GM18519 (cell line): ENCODE measurements at regions not wholly inside any gene's neighbourhood (a gene's known extent, or its start where the extent isn't known, plus 50 kb on each side); places are given as distances from the start of the nearest gene placed in this dataset.

ENCODE experiments used
- ATAC-seq: cut with Tn5 transposase; IDR thresholded peaks from one replicate; pipeline ENCODE4 v1.9.1; 2021; ENCODE audit warnings: mild to moderate bottlenecking, moderate library complexity; ENCODE audit not compliant: unreplicated experiment, low FRiP score

DNA sequence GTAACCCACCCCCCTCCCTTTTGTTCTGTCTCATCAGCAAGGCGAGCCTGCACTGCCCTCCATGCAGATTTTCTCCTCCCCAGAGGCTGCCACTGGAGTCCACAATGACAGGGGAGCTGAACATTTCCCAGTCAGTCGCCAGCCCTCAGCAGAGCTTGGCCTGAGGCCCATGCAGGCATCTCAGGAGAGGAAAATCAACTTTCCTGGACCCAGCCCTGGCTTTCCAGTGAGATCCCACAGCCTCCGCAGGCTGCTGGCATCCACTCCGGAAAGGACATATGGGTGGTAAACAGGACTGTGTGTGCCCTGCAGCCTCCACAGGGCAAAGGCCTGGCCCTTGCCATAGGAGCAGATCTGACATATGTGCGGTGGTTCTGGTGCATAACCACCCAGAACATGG, 253.8 kb downstream of the TNS1 start:
- ATAC-seq = no peak

DNA sequence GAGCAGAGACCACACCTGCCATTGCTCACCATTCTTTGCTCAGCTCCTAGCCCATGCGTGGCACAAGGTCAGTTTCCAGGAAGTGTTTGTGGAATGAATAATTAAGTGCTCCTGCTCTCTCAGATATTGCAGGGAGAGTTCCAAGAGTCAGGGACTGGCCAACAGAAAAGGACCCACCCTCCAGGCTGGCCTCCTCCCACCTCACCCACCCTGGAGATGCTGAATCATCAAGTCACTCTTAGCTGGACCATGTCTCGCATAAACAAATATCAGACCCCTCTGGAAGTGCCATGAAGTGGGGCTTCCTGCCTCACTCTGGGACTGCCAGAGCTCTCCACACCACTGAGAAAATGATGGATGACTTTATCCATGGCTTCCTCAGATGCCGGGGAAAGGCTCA, 256.0 kb downstream of the TNS1 start:
- no peak for ATAC-seq

DNA sequence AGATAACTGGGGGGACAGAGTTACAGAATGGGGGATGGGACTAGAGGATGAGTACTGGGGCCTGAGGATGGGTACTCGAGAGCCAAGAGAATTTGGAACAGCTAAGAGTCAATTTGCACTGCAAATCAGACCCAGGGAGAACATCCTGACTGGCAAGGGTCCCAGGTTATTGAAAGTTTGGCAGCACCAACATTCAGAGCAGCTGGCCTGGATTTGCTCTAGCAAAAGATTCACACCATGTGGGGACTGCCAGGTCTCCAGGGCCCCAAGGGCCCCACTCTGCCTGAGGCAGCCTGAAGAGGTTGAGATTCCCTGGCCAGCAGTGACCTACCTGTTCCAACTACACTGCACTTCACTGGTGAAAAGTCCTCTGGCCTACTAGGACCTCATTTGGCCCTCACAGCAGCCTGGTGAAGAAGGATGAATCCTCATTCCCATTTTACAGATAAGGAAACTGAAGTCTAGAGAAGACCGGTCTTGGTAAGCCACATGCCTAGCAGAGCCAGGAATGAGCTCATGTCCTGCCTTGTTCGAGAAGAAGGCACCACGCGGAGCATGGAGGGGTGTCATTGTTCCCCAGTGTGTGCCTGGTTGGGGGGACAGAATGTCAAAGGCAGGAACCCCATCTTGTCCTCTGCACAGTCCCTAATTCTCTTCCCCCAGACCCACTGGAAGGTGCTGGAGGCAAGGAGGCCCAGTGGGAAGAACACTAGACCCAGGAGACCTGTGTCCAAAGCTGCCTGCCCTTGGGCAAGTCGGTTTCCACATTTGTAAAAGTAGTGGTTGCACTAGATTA, 258.6 kb downstream of the TNS1 start:
- no peak for ATAC-seq

DNA sequence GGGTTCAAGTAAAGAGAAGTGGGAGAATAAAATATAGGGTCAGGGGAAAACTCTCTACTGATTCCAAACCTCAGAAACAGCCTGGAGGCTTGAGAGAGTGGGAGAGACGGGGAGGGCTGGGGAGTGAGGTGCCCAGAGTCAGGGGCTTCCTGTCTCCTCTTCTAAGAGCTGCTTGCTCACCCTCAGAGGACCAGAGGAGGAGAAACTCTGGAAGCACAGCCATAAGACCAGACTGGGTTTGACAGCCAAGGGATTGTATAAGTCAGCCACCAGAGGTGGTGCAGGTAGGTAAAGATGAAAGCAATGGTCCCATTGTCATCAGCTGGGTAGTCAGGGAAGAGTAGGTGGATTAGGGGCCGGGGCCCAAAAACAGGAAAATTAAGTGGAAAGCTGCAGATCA, 259.4 kb downstream of the TNS1 start:
- no peak for ATAC-seq

DNA sequence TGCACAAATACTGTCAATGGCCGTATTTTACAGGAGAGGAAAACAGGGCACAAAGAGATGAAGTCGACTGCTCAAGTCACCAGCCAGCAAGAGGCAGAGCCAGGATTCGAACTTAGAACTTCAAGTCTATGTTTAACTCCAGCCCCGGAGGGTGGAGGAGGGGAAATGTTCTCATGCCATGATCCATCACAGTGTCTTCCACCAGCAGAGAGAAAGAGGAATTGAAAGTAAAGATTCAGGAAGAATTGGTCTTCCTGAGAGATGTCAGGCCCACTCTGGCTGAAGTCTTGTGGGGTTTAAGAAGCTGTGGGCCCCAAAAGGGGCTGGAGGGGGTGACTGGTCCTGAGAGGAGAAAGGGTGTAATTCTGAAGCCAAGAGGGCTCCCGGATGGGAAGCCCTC, 260.0 kb downstream of the TNS1 start:
- no peak for ATAC-seq

DNA sequence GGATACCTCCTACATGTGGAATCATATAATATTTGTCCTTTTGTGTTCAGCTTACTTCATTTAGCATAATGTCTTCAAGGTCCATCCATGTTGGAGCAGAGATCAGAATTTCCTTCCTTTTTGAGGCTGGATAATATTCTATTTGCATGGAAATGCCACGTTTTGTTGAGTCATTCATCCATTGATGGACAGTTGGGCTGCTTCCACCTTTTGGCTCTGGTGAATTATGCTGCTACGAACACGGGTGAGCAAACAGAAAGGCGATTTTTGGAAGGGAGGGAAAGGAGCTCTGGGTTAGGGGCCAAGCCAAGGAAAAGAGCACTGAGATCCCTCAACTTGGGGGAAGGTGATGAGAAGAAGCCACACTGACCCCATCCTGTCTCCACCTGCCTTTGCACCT, 260.5 kb downstream of the TNS1 start:
- no peak for ATAC-seq

DNA sequence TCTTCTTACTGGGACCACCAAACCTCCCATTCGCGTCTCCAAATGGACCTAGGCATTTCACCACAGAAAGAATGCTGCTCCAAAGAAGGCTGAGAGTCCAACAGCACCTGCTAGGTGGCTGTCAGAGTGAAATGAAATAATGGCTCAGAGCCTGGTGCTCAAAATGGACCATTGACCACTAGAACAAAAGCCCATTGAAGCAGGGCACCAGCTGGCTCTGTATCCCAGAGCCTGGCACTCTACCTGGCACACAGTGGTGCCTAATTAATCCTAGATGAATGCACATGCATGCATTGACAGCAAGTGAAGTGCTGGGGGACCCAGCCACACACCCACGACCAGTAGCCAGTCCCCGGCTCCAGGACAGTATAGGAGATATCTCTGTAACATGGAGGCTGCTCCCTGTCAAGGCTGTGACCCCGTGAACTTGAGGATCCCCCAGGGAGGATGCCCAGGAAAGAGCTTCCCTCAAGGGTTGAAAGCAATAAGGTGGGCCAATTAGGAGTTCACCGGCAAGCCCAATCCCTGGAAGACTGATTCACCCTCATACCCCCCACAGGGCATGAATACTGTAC, 261.3 kb downstream of the TNS1 start:
- ATAC-seq = no peak

DNA sequence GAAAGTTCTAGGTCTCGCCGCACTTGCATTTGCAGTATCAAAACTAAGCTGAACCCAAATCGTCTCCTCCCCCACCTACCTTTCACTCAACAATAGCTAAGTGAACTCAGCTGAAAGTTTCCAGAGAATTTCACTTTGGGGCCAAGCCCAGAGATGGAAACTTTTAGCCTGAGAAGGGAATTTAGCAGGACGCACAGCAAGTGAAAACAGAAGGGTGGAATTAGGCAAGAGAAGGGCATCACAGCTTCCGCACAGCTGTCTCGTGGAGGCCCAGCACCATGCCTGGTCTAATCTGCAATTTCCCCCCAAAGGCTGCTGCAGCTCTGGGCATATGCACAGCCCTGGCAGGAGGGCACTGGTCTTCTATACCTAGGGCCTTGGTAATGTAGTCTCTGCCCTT, 262.0 kb downstream of the TNS1 start:
- ATAC-seq = no peak

DNA sequence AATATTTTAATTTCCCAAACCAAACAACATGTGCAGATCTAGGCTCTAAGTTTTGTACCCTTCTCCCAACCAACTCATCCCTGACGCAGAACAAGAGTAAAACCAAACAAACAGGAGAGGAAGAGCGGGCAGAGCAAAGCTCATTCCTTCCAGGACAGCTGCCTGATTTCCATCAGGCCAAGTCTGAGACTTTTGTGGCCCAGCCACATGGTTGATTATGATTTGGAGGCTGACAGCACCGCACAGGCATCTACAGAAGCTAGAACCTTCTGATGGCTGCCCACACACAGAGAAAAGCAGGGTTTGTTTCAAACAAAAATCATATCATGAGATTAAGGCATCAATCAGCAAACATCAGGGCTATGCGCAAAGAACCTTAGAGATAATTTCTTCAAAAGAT, 262.6 kb downstream of the TNS1 start:
- no peak for ATAC-seq

DNA sequence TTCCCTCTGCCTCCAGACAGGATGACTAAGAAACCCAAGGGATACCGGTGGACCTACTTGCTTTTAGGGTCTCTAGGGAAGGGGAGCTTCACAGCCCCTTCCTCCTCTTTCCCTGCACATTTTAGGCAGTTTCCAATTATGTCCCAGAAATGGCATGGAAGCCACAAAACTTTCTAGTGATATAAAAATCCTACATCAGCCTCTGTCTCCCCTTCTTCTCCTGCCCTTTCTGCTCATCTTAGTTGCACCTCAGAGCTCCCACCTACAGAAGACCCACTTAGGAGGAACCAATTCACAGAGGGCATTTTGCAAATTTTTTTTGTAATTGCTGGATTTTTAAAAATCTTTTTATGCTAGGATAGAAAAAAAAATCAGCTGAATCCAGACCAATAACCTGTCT, 263.1 kb downstream of the TNS1 start:
- no peak for ATAC-seq

DNA sequence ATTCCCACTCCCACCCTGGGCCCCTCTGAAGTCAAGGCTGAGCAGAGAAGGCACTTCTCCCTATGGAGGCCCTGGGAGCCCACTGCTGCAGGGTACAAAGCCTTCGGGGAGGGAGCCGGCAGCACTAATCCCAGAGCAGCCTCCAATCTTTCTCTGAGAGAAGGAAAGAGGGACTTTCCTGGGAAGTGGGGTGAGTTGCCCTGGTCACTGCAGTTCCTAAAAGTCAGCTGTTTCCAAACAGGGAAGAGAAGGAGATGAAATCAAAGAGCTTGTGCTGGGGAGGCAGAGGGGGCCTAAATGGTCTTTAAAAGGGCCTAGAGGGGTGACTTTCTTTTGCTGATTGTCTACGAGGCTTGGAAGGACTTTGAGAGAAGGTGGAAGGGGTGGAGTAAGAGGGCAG, 264.7 kb downstream of the TNS1 start:
- ATAC-seq = no peak

DNA sequence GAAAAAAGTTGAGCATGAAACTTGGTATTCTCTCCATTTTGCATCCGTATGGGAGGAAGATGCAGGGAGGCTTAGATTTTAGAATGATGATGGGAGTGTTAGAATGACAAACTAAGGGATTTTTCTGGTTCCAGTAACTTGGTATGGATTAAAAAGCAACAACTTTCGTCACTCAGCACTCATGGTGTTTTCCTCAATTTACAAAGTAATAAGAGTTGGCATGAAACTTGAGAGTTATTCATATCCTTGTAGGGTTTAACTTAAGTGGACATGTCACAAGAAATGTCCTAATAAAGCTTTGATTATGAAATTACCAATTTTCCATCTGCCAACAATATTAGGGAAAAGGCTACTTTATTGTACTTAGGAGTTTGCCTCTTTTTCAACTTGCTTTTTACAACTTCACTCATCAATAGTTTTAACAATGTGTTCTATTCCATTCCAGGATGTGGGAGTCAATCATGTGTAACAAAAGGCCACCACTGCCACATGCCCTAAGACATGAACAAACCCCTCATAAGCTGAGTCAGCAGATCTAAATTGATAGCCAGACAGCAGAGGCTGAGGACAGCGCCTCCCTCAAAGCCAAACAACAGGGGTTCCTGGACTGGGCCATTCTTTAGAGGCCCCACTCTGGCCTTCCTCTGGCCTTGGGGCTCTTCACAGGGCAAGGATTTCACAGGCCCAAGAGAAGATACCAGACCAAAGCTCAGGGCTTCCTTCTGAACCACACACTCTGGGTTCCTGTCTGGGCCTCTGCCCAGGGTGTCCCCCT, 265.8 kb downstream of the TNS1 start:
- ATAC-seq = no peak

DNA sequence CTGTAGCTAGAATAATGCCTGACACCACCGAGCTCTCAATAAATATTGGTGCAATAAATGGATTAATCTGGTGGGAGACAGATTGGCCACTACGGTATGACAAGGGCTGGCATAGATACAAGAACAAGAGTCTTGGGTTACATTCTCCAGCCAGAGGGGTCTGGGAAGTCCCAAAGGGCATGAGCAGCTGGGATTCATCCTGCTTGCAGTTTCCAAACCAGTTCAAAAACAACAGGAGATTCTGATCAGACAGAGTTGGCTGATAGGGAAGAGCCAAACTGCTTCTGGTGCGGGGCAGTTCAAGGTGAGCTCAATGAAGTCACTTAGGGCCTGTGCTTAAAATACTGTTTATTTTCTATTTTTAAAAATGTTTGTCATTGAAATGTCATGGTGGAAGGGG, 266.9 kb downstream of the TNS1 start:
- no peak for ATAC-seq

DNA sequence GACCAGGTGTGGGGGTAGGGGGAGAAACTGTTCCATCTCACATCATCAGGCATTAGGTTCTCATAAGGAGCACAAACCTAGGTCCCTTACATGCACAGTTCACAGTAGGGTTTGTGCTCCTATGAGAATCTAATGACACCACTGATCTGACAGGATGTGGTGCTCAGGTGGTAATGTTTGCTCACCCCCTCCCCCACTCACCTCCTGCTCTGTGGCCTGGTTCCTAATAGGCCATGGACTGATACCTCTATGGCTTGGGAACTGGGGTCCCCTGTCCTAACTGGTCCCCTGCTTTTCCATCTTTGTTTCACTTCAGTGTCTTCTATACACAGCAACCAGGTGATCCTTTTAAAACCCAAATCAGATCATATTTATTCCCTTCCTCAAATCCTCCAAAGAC, 267.8 kb downstream of the TNS1 start:
- ATAC-seq = no peak

DNA sequence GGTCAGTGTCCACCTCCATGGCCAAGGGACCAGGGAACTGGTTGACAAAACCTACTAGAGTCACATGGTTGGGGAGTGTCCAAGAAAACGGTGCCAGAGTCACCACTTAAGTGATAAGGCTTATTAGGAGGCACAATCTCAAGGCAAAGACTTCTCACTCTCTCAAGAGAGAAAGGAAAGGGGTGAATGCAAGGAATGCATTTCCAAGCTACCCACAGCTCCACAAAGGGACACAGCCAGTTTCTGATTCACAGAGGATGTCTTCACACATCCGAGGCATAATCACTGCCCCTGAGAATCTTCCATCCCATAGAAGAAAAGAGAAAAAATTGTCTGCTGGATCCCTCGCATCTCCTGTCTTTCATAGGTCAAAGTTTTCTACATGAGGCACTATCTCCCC, 269.3 kb downstream of the TNS1 start:
- no peak for ATAC-seq

DNA sequence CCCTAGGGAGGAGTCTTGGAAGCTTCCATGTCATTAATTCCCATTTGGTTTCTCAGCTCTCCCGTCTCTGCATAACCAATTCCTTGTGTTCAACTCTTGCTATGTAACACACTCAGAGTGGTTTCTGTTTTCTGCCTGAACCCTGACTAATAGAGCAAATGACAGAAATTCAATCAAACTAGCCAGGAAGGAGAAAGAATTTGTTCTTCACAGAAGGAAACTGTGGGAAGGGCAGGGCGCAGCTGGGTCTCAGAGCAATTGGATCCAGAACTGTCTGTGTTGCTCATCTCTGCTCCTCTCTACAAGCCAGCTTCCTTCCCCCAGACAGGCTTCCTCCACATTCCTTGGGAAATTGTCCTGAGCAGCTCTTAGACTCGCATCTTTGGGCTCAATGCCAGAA, 269.8 kb downstream of the TNS1 start:
- no peak for ATAC-seq

DNA sequence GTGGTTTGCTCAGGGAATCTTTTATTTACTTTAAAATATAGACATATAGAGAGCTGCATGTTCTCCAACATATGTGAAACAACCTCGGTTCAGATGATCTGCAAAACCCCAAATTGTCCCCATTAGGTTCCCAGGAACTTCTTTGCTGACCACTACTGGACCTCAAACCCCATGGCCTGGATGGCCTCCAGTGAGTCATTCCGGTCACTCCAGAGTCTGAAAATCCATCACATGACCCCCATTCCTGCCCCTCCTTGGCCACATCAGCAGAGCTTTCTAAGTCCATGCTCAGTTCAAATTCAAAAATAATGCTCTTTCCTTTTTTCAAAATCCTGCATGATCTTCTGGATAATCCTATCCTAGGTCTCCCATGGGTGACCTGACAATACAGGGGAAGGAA, 271.0 kb downstream of the TNS1 start:
- ATAC-seq = no peak

DNA sequence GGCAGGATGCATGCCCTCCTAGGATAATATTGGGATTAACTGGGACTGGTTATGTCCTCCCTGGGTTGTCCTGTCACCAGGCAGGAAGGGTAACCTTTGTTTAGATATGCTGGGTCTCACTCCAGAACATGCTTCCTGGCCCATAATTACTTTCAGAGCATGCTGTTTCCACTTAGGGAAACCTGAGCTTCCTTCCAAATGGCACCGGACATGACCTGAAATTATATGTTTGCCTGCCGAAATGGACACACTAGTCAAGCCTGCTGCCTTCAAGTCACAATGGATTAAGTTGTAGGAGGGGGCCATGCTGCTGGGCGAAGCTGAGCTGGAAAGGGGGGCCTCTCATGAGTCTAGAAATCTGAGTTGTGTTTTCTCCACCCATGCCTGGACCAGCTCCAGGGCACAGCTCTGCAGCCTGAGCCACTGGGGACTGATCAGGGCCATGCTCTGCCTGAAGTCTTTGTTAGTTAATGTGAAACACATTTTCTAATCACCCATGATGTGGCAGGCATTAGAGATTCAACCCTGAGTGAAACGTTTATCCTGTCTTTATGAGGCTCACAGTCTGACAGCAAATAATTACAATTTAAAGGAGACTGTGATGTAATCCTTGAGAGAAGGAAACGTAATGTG, 273.3 kb downstream of the TNS1 start:
- no peak for ATAC-seq

DNA sequence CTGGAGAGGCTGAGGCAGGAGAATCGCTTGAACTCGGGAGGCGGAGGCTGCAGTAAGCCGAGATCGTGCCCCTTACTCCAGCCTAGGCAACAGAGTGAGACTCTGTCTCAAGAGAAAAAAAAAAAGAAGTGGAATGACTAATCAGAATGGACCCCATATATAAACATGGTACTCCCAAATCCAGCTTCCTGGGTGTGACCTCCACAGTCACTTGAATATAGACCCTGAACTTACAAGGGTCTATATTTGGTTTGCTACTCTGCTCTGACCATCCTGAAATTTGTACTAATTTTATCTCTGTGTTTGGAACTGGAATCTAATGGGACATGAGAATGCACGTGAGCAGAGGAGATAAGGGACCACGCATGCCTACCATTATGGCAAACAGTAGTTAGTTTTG, 275.0 kb downstream of the TNS1 start:
- no peak for ATAC-seq

DNA sequence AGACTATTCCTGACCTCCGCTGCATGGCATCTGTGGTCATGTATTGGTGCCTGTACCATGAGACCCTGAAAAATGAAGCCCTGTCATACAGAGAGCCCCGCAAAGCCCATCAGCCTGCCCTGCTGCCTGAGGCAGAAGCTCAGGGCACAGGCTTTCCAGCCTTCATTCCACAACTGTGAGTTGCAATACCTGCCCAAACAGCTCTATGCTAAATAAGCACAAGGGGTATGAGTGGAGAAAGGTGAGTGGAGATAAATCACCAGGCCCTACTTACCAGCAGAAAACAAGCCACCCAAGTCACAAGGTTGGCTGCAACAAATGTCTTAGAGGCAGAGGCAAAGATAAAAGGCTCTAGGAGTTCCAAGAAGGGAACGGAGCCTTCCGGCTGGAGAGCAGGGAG, 277.4 kb downstream of the TNS1 start:
- no peak for ATAC-seq

DNA sequence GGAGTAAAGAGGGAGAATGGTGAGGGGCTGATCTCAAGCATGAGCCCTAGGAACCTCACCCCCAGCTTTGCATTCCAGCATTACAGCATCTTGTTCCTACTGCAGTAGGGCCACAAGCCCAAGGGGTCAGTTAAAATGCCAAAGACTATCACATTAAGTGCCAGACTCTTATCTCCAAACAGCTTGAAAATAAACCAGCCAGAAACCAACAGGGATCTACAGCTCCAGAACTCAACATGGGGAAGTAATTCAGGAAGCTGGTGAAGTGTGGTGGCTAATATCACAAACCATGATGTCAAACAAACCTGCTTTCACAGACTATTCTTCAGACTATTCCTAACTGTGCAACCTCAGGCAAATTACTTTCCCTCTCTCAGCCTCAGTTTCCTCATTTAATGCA, 278.3 kb downstream of the TNS1 start:
- ATAC-seq = no peak
